GM12875 (cell line): ENCODE measurements at regions not wholly inside any gene's neighbourhood (a gene's known extent, or its start where the extent isn't known, plus 50 kb on each side); places are given as distances from the start of the nearest gene placed in this dataset.

Source experiments
- H3K4me3 ChIP-seq: one replicate; pipeline ENCODE4 v1.5.1; 2011; ENCODE audit warnings: low read depth, low read length, control low read depth
- TF ChIP-seq, protein P1 (sequence below): IDR thresholded peaks from 2 replicates; pipeline ENCODE4 v1.5.1; 2011; ENCODE audit warnings: low read depth, mild to moderate bottlenecking, control low read depth, inconsistent platforms, low read length, moderate library complexity, borderline replicate concordance; ENCODE audit not compliant: insufficient read depth

- no peak overlapping the region for H3K4me3 ChIP-seq
- TF ChIP-seq, protein P1, sequence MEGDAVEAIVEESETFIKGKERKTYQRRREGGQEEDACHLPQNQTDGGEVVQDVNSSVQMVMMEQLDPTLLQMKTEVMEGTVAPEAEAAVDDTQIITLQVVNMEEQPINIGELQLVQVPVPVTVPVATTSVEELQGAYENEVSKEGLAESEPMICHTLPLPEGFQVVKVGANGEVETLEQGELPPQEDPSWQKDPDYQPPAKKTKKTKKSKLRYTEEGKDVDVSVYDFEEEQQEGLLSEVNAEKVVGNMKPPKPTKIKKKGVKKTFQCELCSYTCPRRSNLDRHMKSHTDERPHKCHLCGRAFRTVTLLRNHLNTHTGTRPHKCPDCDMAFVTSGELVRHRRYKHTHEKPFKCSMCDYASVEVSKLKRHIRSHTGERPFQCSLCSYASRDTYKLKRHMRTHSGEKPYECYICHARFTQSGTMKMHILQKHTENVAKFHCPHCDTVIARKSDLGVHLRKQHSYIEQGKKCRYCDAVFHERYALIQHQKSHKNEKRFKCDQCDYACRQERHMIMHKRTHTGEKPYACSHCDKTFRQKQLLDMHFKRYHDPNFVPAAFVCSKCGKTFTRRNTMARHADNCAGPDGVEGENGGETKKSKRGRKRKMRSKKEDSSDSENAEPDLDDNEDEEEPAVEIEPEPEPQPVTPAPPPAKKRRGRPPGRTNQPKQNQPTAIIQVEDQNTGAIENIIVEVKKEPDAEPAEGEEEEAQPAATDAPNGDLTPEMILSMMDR: no peak
Observed at GRCh38 chr11:15905366-15906104, 450.8 kb downstream of the SOX6 start.

DNA sequence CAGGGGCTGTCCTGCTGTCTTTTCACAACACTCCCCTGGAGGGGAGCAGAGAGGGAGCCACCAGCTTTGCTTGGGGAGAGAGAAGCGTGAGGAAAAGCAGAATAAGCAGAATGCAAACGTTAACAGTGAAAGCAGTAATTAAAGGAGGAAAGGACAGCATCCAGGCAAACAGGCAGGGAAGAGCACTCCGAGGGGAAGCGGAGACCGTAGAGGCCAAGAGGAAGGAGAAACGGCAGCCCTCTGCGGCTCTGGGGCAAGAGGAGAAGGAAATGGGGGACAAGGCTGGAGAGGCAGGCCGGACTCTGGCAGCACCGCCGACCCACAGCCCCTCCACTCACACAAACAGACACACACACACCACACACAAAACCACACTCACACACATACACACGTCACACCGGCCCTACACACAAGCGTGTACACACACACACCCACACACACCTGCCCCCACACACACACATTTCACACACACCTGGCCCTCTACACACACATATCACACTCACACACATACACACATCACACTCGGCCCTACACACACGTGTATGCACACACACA is 449.8 kb downstream of the SOX6 start:
- TF ChIP-seq, protein P1: no peak
- H3K4me3 ChIP-seq: no peak overlapping the region

GRCh38 chr11:15907806-15908205 is 448.5 kb downstream of the SOX6 start:
- TF ChIP-seq, protein P1: no peak
- H3K4me3 ChIP-seq: no peak overlapping the region

GRCh38 chr11:15909937-15910598 is 446.3 kb downstream of the SOX6 start:
- TF ChIP-seq, protein P1: no peak
- H3K4me3 ChIP-seq: no peak overlapping the region

GRCh38 chr11:15910761-15911160 is 445.6 kb downstream of the SOX6 start:
- TF ChIP-seq, protein P1: no peak
- H3K4me3 ChIP-seq: no peak overlapping the region

- H3K4me3 ChIP-seq: no peak overlapping the region
- TF ChIP-seq, protein P1: no peak
Observed at GRCh38 chr11:15911377-15912044, 444.8 kb downstream of the SOX6 start.
